Mesendoderm (in vitro differentiated cells): ENCODE measurements at regions not wholly inside any gene's neighbourhood (a gene's known extent, or its start where the extent isn't known, plus 50 kb on each side); places are given as distances from the start of the nearest gene placed in this dataset.

Experiments used
- DNase-seq: peaks from one replicate; pipeline ENCODE4 v3.0.0; 2013
- H2AK5ac ChIP-seq: 2 replicates; pipeline ENCODE4 v1.6.1; 2013; ENCODE audit warnings: low read length, inconsistent platforms
- H2BK120ac ChIP-seq: 2 replicates; pipeline ENCODE4 v1.6.1; 2013; ENCODE audit warnings: low read depth, mild to moderate bottlenecking, low read length, moderate library complexity, mixed read lengths
- H2BK15ac ChIP-seq: replicated peaks from 2 replicates; pipeline ENCODE4 v1.6.1; 2013; ENCODE audit warnings: low read depth, mild to moderate bottlenecking, moderate library complexity
- H2BK5ac ChIP-seq: 2 replicates; pipeline ENCODE4 v1.6.1; 2013; ENCODE audit warnings: low read length, inconsistent platforms
- H3K18ac ChIP-seq: 2 replicates; pipeline ENCODE4 v1.6.1; 2013; ENCODE audit warnings: mild to moderate bottlenecking, low read length, mixed read lengths
- H3K23ac ChIP-seq: one replicate; pipeline ENCODE4 v1.6.1; 2013; ENCODE audit warnings: low read length
- H3K27ac ChIP-seq: 2 replicates; pipeline ENCODE4 v1.5.1; 2013; ENCODE audit warnings: low read depth, mild to moderate bottlenecking, inconsistent platforms, low read length, moderate library complexity
- H3K27me3 ChIP-seq: 2 replicates; pipeline ENCODE4 v1.6.1; 2013; ENCODE audit warnings: low read length, control low read depth, mild to moderate bottlenecking, inconsistent platforms; ENCODE audit not compliant: insufficient read depth, poor library complexity
- H3K36me3 ChIP-seq: 2 replicates; pipeline ENCODE4 v1.6.1; 2013; ENCODE audit warnings: low read length, inconsistent platforms; ENCODE audit not compliant: control insufficient read depth, insufficient read depth
- H3K4ac ChIP-seq: one replicate; pipeline ENCODE4 v1.6.1; 2013; ENCODE audit warnings: low read depth, mild to moderate bottlenecking, low read length, moderate library complexity
- H3K4me1 ChIP-seq: 2 replicates; pipeline ENCODE4 v1.6.1; 2013; ENCODE audit warnings: low read depth, low read length, inconsistent platforms; ENCODE audit not compliant: control insufficient read depth
- H3K4me2 ChIP-seq: 2 replicates; pipeline ENCODE4 v1.6.1; 2013; ENCODE audit warnings: low read length
- H3K4me3 ChIP-seq: 2 replicates; pipeline ENCODE4 v1.5.1; 2013; ENCODE audit warnings: mild to moderate bottlenecking, low read length
- H3K56ac ChIP-seq: one replicate; pipeline ENCODE4 v1.6.1; 2013; ENCODE audit warnings: low read length
- H3K79me1 ChIP-seq: 2 replicates; pipeline ENCODE4 v1.6.1; 2013; ENCODE audit warnings: low read length, inconsistent platforms
- H3K79me2 ChIP-seq: 2 replicates; pipeline ENCODE4 v1.6.1; 2013; ENCODE audit warnings: mild to moderate bottlenecking, low read length; ENCODE audit not compliant: control insufficient read depth, insufficient read depth
- H3K9ac ChIP-seq: 2 replicates; pipeline ENCODE4 v1.6.1; 2013; ENCODE audit warnings: low read length, inconsistent platforms
- H4K5ac ChIP-seq: one replicate; pipeline ENCODE4 v1.6.1; 2013; ENCODE audit warnings: low read length
- H4K8ac ChIP-seq: one replicate; pipeline ENCODE4 v1.6.1; 2013; ENCODE audit warnings: low read depth, mild to moderate bottlenecking, control low read depth, low read length, moderate library complexity
- WGBS: extraction: QIAGEN DNeasy Blood & Tissue Kit; methylation state at CpG from one replicate; pipeline ENCODE4 v1.1.7; 2013; ENCODE audit warnings: low lambda C conversion rate, missing lambda C conversion rate; ENCODE audit not compliant: insufficient coverage; ENCODE audit errors: extremely low coverage; 5-methylcytosine and 5-hydroxymethylcytosine counted together

DNA sequence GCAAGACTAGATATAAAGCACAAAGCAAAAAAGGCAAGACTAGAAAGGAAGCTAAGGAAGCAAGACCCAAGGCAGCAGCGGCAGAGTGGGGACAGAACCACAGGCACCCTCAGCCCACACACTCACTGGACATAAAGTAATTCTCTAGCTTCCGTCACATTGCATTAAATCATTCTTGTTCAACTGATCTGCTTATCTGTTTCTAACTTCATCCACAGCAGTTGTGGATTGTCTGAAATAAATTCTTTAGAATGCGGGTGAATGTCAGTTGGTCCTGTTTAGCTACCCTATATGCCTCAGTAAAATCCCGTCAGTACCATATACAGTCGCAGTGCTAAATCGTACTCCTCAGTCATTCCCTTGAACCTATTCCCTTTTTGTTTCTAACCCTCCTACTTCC lies 183.2 kb upstream of the SLC39A10 start:
- Histone ChIP-seq H3K27ac (no peak overlapping the region), H3K4ac (no peak overlapping the region), H2AK5ac (no peak overlapping the region), H3K79me1 (no peaks in the 10 kb centered on the region), H3K36me3 (no peaks in the 10 kb centered on the region), H3K4me1 (no peaks in the 10 kb centered on the region), H4K8ac (no peak overlapping the region), H3K4me2 (no peak overlapping the region), H2BK120ac (no peak overlapping the region), H4K5ac (no peak overlapping the region), H2BK5ac (no peak overlapping the region), H3K79me2 (no peaks in the 10 kb centered on the region), H3K4me3 (no peak overlapping the region), H3K9ac (no peak overlapping the region), H3K27me3 (no peaks in the 10 kb centered on the region), H3K56ac (no peak overlapping the region), H3K18ac (no peak overlapping the region), H3K23ac (no peak overlapping the region), H2BK15ac (no peak overlapping the region)
- DNase-seq = no peak
- no CpG with 5 or more reads among the region's 6 CpGs for WGBS

DNA sequence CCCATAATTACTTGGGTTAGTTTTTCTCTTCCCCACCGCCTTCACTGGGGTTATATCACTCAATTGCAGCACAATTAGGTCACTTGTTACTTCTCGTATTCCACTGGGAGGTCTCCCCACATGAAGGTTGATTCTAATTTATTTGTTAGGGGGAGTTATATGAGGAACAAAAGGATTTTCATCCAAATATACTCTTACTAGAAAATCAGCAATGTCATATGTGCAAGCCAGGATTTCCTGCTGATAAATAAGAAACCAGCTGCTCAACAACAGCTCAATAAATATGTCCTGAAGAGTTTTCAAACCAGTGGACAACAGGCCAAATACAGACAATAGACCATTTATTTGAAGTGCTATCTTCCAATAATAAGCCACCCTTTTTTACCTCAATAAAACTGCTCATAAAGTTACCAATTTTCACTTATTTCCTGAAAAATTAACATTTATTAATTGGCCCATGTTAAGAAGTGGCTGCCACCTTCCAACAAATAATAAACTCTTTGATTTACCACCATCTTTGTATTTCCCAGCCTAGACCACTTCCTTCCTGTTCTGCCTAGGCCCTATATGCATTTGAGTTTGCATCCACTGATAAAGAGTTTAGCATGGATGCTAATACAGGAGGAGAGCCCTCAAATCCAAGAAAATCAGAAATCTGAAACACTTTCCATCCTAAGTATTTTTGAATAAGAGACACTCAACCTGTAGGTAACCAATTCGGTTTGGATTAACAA lies 184.4 kb upstream of the SLC39A10 start:
- no peak overlapping the region for H4K5ac ChIP-seq
- H2BK120ac ChIP-seq = no peak overlapping the region
- no peak overlapping the region for H3K9ac ChIP-seq
- no peak overlapping the region for H3K4me2 ChIP-seq
- H3K27me3 ChIP-seq = no peaks in the 10 kb centered on the region
- H3K36me3 ChIP-seq = no peaks in the 10 kb centered on the region
- no peak overlapping the region for H3K4me3 ChIP-seq
- H4K8ac ChIP-seq = no peak overlapping the region
- H2BK15ac ChIP-seq = no peak overlapping the region
- no peak overlapping the region for H2AK5ac ChIP-seq
- no peak overlapping the region for H3K23ac ChIP-seq
- H2BK5ac ChIP-seq = no peak overlapping the region
- no peaks in the 10 kb centered on the region for H3K4me1 ChIP-seq
- H3K56ac ChIP-seq = no peak overlapping the region
- H3K79me2 ChIP-seq = no peaks in the 10 kb centered on the region
- no CpG with 5 or more reads among the region's 3 CpGs for WGBS
- H3K4ac ChIP-seq = no peak overlapping the region
- no peak overlapping the region for H3K18ac ChIP-seq
- no peak for DNase-seq
- no peaks in the 10 kb centered on the region for H3K79me1 ChIP-seq
- H3K27ac ChIP-seq = no peak overlapping the region

DNA sequence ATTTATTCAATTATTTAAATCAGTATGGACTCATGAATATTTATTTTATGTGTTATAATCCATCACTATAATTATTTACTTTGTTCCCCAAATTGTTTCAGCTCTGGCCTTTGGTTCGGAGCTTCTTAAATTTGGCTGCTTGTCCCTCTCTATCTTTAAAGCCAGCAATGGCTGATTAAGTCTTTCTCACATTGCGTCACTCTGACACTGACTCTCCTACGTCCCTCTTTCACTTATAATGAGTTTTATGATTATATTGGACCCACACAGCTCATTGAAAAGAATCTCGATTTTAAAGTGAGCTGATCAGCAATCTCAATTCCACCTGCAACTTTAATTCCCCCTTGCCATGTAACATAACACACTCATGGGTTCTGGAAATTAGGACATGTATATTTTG lies 185.2 kb upstream of the SLC39A10 start:
- H2AK5ac ChIP-seq = no peak overlapping the region
- no peak overlapping the region for H2BK15ac ChIP-seq
- no peak overlapping the region for H3K4me3 ChIP-seq
- H3K18ac ChIP-seq = no peak overlapping the region
- H3K79me1 ChIP-seq = no peaks in the 10 kb centered on the region
- no peaks in the 10 kb centered on the region for H3K79me2 ChIP-seq
- no peak overlapping the region for H3K56ac ChIP-seq
- H3K4me1 ChIP-seq = no peaks in the 10 kb centered on the region
- H3K36me3 ChIP-seq = no peaks in the 10 kb centered on the region
- no peak overlapping the region for H3K4me2 ChIP-seq
- no peak overlapping the region for H4K5ac ChIP-seq
- H3K27me3 ChIP-seq = no peaks in the 10 kb centered on the region
- H3K27ac ChIP-seq = no peak overlapping the region
- H3K23ac ChIP-seq = no peak overlapping the region
- DNase-seq = no peak
- no CpG with 5 or more reads among the region's 4 CpGs for WGBS
- H4K8ac ChIP-seq = no peak overlapping the region
- H2BK120ac ChIP-seq = no peak overlapping the region
- H3K9ac ChIP-seq = no peak overlapping the region
- H3K4ac ChIP-seq = no peak overlapping the region
- no peak overlapping the region for H2BK5ac ChIP-seq

DNA sequence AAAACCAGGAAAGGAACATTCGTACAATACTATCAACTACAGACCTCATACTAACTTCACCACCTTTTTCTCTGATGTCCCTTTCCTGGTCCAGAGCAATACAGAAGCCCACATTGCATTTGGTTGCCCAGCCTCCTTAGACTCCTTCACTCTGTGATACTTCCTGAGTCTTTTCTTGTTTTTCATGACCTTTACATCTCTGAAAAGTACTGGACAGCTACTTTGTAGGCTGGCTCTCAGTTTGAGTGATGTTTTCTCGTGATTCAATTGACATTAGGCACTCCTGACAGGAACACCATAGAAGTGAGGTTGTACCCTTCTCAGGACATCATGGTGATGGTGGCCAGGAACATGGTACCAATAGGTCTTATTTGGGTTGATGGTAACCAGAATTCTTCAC lies 185.9 kb upstream of the SLC39A10 start:
- Histone ChIP-seq H3K36me3 (no peaks in the 10 kb centered on the region), H3K9ac (no peak overlapping the region), H3K4ac (no peak overlapping the region), H4K8ac (no peak overlapping the region), H2BK5ac (no peak overlapping the region), H2AK5ac (no peak overlapping the region), H3K4me2 (no peak overlapping the region), H3K23ac (no peak overlapping the region), H2BK120ac (no peak overlapping the region), H2BK15ac (no peak overlapping the region), H3K18ac (no peak overlapping the region), H3K79me1 (no peaks in the 10 kb centered on the region), H3K4me3 (no peak overlapping the region), H3K27me3 (no peaks in the 10 kb centered on the region), H3K79me2 (no peaks in the 10 kb centered on the region), H3K56ac (no peak overlapping the region), H4K5ac (no peak overlapping the region), H3K4me1 (no peaks in the 10 kb centered on the region), H3K27ac (no peak overlapping the region)
- DNase-seq = no peak
- no CpG with 5 or more reads among the region's 2 CpGs for WGBS

DNA sequence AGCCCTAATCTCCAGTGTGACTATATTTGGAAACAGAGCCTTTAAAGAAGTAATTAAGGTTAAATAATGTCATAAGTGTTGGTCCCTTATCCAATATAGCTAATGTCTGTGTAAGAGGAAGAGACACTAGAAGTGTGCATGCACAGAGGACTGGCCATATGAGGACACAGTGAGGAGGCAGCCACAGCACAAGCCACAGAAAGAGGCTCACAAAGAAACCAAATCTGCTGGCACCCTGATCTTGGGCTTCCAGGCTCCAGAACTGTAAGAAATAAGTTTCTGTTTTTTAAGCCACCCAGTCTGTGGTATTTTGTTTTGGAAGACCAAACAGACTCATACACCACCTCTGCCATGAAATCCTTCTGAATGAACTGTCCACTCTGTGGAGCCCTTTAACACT lies 186.4 kb upstream of the SLC39A10 start:
- H4K8ac ChIP-seq = no peak overlapping the region
- no peak overlapping the region for H3K27ac ChIP-seq
- no peaks in the 10 kb centered on the region for H3K36me3 ChIP-seq
- DNase-seq = no peak
- no peak overlapping the region for H3K4me2 ChIP-seq
- no peak overlapping the region for H3K23ac ChIP-seq
- H3K4me1 ChIP-seq = no peaks in the 10 kb centered on the region
- no peaks in the 10 kb centered on the region for H3K79me1 ChIP-seq
- H2BK15ac ChIP-seq = no peak overlapping the region
- no peak overlapping the region for H3K4ac ChIP-seq
- H4K5ac ChIP-seq = no peak overlapping the region
- H3K4me3 ChIP-seq = no peak overlapping the region
- no peak overlapping the region for H2AK5ac ChIP-seq
- H2BK120ac ChIP-seq = no peak overlapping the region
- H3K56ac ChIP-seq = no peak overlapping the region
- H2BK5ac ChIP-seq = no peak overlapping the region
- H3K18ac ChIP-seq = no peak overlapping the region
- no peaks in the 10 kb centered on the region for H3K79me2 ChIP-seq
- H3K27me3 ChIP-seq = no peaks in the 10 kb centered on the region
- no peak overlapping the region for H3K9ac ChIP-seq

DNA sequence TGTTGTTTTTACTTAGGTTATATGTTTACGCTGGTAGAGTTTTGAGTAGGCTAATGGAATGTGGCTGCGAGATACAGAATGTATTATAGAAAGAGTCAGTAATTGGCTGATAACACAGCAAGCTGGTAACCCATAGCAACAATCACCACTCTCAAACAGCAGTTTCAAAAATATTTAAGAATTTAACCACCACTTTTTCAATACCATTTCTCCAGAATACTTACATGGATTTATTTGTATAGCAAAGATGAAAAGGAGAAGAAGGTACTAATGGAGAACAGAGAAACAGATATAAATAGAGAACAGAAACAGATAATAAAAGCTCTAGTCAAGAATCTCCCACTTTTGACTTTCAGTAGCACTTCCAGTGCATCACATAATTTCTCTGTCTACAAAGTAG lies 188.3 kb upstream of the SLC39A10 start:
- H2BK15ac ChIP-seq = no peak overlapping the region
- no CpG with 5 or more reads among the region's 2 CpGs for WGBS

More for the DNA sequence above, 188.3 kb upstream of the SLC39A10 start:
- Histone ChIP-seq H3K4me3 (no peak overlapping the region), H3K27me3 (no peaks in the 10 kb centered on the region), H4K5ac (no peak overlapping the region), H3K79me1 (no peaks in the 10 kb centered on the region), H3K4ac (no peak overlapping the region), H4K8ac (no peak overlapping the region), H3K9ac (no peak overlapping the region), H2BK5ac (no peak overlapping the region), H2BK120ac (no peak overlapping the region), H3K18ac (no peak overlapping the region), H2AK5ac (no peak overlapping the region), H3K4me2 (no peak overlapping the region), H3K23ac (no peak overlapping the region), H3K56ac (no peak overlapping the region), H3K79me2 (no peaks in the 10 kb centered on the region), H3K27ac (no peak overlapping the region), H3K36me3 (no peaks in the 10 kb centered on the region), H3K4me1 (no peaks in the 10 kb centered on the region)
- no peak for DNase-seq
